Germinal center (tissue), 1 donor: ENCODE measurements at regions not wholly inside any gene's neighbourhood (a gene's known extent, or its start where the extent isn't known, plus 50 kb on each side); places are given as distances from the start of the nearest gene placed in this dataset.

ENCODE experiments used
- DNase-seq: peaks from one replicate; pipeline ENCODE4 v3.0.0; 2012; ENCODE audit warnings: mixed read lengths, low spot score

GRCh38 chr12:3959799-3960560 is 86.8 kb upstream of the PARP11 start:
- no peak for DNase-seq

DNA sequence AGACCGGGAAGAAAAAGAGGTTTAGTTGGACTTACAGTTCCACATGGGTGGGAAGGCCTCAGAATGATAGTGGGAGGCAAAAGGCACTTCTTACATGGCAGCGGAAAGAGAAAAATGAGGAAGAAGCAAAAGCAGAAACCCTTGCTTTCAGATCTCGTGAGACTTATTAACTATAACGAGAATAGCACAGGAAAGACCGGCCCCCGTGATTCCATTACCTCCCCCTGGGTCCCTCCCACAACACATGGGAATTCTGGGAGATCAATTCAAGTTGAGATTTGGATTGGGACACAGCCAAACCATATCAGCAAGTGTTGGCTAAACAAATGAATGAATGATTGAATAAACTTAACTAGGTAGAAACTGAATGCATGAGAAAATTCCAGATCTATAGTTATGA is 85.3 kb upstream of the PARP11 start:
- no peak for DNase-seq

DNA sequence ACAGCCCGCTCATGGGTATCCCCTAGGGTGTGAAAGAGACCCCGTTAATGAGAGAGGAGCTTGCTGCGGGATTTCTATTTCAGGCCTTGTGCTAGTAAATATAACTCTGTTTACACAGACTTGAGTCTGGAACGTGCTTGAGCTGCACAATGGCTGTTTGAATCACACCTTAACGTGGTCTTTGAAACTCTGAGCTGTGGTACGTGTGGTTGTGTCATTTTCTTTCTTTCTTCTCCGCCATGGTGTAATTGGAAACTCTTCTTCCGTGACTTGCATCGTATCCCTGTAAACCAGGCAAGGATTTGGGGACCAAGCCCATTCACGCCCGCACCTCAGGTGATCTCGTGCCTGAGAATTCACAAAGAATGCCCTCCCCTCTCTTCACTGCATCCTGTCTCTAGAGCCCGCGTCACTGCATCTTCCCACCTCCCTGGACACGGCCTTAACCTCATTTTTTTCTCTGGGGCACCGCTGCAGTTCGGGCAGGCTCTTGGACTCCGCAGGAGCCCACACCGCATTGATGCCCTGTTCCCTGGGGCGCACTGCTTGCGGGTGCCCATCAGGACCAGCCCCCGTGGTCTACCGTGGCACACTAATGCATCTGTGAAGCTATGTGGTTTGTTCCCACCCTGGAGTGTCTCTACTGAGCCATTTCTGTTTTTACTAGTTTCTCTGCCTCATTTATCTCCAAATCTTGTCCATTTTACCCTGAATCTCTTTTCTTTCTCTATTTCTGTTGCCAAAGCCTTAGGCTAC is 78.4 kb upstream of the PARP11 start:
- no peak for DNase-seq

DNA sequence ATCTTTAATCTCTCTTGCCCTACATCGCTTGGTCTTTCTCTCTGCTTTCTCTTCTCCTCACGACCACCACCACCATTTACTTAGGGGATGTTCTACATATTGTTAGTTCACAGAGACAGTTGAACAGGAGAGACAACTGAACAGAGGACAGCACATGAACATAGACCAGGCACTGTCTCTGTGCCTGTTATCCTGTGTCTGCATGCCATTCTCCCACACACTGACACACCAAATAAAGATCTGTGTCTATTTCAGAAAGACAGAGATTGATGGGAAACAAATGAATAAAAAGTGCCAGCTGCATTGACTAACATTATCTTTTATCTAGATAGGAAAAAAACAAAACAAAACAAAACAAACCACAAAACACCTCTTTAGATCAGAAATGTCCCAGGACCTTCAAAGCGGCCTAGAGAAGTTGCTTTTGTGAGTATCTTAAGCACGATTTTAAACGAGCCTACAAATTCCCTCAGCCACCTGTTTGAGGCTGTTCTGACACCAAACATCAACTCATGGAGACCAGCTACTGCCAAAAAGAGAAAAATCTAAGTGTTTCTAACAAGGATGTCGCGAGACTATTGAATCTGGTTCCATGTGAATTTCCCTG is 77.6 kb upstream of the PARP11 start:
- no peak for DNase-seq

DNA sequence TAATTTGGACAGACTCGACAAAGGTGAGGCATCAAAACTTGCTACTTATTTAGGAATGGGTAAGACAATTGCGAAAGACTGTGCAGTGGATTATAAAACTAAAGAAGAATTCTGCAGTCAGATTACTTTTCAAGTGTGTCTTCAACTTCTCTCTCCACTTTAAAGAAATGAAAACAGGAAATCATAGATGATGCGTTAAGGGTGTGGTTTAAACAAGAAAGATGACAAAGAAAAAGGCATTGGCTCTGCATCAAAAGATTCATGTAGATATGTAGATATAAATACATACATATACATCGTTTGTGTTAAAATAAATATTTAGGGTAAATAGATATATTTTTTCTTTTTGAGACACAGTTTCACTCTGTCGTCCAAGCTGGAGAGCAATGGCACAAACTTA is 74.6 kb upstream of the PARP11 start:
- no peak for DNase-seq

- DNase-seq: no peak
Observed at GRCh38 chr12:3945671-3946070, 72.5 kb upstream of the PARP11 start.

- no peak for DNase-seq
Observed at GRCh38 chr12:3944620-3945019, 71.4 kb upstream of the PARP11 start.

DNA sequence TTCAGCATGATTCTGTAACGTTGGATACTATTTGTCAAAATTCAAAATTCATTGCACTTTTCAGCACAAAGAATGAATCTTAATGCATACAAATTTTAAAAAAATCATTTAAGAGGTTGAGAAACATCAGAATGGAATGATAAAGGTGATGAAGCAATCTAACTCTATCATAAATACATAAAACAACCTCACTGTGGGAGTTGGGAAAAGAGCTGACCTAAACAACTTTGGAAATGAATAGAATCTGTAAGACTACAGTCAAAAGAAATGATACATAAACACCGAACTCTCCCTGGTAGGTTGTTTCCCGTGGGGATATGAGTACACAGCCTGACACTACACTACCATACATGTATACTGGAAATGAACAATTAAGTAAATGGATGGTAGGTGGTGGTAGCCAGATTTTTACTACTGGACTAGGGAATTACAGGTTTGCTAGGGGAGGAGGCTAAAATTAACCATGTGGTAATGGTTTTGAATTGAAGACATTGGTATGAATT is 64.9 kb upstream of the PARP11 start:
- DNase-seq: no peak

GRCh38 chr12:3935078-3935477 is 61.9 kb upstream of the PARP11 start:
- no peak for DNase-seq

- no peak for DNase-seq
Observed at GRCh38 chr12:3933819-3934192, 60.6 kb upstream of the PARP11 start.

DNA sequence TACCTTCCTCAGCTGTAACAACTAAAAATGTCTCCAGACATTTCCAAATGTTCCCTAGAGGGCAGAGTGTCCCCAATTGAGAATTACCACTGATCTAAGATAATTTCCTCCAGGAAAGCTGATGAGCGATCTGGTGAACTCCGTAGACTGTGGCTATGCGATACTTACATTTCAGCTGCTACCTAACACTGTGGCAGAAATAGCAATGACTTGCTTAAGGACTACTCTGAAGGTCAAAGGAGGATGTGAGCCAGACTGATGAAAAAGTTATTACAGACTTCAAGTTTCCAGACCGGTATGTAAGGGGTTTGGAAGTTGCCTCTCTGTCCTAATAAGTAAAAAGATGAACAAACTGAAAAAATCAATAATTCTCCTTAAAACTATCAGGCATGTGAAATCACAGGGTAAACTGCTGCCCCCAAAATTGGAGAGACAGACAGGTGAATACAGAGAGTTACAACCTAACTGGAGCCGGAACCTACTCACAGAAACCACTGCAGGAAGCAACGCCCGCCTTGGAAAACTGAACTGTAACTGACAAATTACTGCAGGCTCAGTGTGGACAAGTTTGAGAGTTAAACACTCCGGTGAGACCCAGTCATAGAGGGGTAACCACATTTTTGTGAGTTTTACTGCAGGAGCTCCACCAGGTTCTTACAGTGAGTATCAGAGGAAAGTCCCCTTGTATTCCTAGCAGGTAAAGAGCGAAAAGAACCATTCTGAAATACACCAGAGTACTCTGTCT is 60.0 kb upstream of the PARP11 start:
- DNase-seq: no peak

DNA sequence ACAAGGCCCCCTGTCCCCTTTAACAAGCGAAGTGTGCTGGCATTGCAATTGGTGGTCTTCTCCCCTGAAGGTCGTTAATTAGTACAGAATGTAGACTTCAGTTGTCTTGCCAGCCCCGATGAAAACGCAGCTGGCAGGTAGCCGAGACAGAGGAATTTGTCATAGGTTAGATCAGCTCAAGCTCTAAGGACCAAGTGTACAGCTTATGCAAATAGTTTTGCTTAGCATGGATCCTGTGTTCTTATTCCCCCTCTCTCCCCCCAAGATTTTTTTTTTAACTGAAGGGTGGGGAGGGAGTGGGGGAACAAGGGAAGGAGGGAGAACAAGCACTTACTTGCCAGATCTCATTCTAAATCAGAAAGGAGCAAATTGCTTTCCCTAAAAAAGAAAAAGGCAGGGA is 58.6 kb upstream of the PARP11 start:
- no peak for DNase-seq

DNA sequence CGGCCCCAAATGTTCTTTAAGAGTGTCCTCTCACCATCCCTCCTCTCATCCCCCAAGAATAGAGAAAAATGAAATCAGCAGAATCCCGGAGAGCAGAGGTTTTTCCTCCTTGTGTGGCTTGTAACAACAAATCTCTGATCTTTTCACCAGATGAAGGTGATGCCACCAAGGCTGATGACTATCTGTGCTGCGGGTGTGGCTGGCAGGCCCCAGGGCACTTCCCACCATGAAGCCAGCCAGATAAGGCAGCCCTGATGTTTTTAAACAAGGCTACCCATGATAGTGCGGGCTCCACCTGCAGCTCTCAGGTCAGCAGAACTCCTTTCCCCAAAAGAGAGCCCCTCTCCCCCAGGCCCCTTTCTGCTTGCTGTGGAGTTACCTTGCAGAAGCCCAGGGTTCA is 58.0 kb upstream of the PARP11 start:
- DNase-seq: no peak

- DNase-seq: no peak
Observed at GRCh38 chr12:3929875-3930615, 56.8 kb upstream of the PARP11 start.

GRCh38 chr12:3928538-3929184 is 55.5 kb upstream of the PARP11 start:
- DNase-seq: no peak

DNA sequence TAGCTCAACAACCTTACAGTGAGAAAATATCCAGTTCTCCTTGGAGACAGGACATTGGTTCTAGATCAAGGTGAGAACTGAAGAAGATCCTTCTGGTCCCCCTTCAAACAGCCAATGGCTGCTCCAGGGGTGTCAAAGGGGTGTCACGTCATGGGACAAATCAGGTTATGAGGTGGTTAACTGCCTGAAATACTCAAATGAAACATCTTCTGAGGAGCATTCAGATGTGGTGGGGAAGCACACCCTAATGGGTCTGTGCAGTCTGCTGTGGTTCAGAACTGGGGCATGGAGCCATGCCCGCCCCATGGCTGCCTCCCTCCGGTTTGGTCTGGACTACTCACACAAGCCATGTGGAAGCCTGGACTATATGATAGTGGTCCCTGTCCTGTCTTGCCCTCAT is 52.4 kb upstream of the PARP11 start:
- DNase-seq: no peak

DNA sequence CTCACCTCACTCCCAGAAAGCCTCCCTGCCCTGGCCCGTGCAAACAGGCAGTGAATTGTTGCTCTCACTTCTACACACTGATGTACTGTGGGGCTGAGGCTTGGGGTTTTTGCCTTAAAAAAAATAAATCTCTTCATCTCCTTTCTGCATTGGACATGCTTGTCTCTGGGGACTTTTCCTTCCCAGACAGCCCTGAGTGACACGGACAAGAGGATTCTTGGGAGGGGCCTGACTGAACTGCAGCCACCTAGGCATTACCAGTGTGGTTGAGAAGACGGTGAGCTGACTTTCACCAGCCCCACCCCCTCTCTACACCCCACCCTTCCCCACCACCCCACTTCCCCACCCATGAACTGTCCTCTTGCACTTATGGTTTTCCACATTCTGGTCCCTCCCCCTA is 51.6 kb upstream of the PARP11 start:
- no peak for DNase-seq

GRCh38 chr12:3923021-3923420 is 49.8 kb upstream of the PARP11 start:
- no peak for DNase-seq
